Retina (tissue), 1 donor: ENCODE measurements at regions not wholly inside any gene's neighbourhood (a gene's known extent, or its start where the extent isn't known, plus 50 kb on each side); places are given as distances from the start of the nearest gene placed in this dataset.
"Not testable (repeated sequence)": the region's sequence is repeated elsewhere in the genome, so short reads cannot be mapped to it uniquely, and the experiment has no call there.

Experiments used
- DNase-seq: peaks from one replicate; pipeline ENCODE4 v3.0.0-alpha.2; 2016

DNA sequence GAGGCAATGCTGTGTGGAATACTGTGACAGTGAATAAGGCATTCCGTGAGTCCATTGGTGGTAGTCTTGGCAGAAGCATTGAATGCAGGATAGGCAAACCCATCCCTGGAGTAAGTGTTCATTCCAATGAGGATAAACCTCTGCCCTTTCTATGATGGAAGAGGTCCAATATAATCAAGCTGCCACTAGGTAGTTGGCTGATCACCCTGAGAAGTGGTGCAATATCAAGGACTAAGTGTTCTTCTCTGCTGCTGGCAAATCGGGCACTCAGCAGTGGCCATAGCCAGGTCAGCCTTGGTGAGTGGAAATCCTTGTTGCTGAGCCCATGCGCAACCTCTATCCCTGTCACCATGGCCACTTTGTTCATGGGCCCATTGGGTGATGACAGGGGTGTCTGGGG, 70.1 kb downstream of the FBXO4 start:
- no peak for DNase-seq

DNA sequence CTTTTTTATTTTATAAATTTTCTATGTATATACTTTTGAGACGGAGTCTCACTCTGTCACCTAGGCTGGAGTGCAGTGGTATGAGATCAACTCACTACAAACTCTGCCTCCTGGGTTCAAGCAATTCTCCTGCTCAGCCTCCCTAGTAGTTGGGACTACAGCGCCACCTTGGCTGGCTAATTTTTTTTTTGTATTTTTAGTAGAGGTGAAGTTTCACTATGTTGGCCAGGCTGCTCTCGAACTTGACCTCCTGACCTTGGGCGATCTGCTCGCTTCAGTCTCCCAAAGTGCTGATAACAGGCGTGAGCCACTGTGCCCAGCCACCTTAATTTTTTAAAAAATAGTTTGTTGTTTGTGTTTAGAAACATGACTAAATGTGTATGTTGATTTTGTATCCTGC, 76.6 kb downstream of the FBXO4 start:
- no peak for DNase-seq

DNA sequence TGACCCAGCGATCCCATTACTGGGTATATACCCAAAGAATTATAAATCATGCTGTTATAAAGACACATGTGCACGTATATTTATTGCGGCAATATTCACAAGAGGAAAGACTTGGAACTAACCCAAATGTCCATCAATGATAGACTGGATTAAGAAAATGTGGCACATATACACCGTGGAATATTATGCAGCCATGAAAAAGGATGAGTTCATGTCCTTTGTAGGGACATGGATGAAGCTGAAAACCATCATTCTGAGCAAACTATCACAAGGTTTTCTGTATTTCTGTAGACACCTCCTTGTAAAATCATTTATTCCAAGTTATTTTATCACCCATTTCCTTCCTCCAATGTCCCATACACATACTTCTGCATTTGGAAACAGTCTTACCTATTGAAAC, 78.8 kb downstream of the FBXO4 start:
- DNase-seq: not testable (repeated sequence)

DNA sequence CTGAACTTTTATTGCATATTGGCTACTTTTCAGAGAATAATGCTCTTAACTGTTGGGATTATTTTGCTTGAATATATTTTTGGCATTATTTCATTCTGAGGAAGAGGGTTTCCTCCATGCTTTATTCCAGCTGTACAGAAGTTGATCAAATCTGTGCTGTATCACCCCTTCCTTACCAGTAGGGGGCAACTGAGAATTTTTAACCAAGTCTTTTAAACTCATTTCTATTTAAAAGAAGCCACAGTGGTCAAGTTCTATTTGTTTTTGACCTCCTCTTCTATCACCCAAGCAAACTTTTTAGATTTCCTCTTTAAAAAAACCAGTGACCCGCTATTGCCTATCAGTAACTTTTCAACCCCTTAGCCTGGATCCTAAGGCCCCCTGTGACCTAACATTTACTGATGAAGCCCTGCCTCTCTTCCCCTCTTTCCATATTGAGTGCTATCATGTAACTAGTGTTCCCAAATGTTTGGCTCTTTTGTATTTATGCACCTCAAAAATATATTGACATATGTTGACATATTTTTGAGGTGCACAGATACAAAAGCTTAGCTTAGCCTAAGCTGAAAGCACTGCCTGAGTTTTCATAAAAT, 80.6 kb downstream of the FBXO4 start:
- DNase-seq: peak; percentile 6

DNA sequence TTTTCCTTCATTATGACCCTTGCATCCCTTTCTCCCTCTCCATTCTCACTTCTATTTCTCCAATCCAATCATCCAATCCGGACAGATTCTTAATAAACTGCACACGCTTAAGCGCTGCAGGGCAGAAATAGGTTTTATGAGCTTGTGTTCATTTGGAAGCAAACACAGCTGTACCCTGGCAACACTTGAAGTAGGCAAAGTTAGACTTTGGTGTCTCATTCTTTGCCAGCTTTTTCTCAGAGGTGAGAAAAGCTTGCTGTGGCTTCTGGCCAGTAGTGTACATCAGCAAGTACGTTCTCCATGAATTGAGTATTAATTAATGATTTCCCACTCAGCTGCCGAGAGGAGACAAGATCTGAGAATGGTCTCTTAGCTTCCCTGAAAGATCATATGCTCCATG, 88.5 kb downstream of the FBXO4 start:
- DNase-seq: no peak

DNA sequence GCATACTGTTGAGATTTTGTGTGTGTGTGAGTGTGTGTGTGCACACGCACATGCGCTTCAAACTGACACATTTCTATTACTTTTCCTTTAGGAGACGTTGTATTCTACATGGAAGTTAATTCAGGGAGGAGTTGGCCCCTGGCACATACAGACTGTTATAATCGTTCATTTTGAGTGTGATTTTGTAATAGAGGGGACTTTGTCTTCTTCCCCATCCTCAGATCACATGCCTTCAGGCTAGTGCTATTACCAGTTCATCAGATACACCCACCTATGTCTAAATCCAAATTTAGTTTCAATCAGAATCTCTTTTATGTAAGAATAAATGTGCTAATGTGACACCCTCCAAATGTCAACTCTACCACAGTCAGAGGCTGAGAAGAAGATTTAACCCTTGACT, 90.2 kb downstream of the FBXO4 start:
- DNase-seq: no peak

DNA sequence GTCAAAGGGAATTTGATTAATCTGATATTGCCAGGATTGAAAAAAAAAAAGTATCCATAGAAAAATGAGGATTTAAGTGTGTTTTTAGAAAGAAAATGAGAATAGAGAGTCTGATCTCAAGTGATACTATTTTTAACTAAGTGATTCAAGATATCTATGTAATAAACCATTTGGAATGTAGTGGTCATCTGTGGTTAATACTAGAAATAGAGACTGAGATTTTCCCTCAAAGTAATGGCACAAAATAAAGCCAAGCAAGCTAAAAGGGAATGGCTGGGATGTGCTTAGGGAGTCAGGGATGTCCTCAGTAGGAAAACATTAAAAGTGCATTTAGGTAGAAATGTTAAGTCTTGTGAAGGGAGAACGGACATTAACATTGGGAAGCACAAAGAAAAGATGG, 90.6 kb downstream of the FBXO4 start:
- no peak for DNase-seq

DNA sequence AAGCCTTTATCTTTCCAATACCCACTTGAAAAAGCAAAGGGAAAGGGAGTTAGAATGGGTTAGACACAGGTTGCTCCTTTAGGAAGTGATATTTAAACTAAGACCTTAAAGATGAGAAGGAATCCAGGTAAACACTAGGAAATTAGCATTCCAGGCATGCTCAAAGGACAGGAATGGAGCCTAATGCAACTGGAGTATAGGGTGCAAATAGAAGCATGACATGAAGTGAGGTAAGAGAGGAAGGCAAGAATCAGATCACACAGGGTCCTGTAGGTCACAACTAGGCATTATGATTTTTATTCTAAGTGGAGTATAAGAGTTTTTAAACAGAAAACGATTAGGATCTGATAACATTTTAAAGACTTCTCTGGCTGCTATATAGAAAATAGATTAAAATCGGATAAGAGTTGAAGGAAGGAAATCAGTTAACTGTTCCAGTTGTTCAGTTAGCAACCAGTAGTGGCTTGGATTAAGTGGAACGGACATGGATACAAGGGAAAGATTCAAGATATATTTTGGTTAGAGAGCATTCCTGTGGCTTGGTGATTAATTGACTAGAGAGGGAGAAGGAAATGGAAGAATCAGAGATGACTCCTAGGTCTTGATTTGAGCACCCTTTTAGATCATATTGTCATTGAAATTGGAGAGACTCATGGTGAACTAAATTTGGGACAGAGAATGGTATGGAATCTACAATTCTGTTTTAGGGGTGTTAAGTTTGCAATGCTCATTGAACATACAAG, 95.9 kb downstream of the FBXO4 start:
- no peak for DNase-seq

DNA sequence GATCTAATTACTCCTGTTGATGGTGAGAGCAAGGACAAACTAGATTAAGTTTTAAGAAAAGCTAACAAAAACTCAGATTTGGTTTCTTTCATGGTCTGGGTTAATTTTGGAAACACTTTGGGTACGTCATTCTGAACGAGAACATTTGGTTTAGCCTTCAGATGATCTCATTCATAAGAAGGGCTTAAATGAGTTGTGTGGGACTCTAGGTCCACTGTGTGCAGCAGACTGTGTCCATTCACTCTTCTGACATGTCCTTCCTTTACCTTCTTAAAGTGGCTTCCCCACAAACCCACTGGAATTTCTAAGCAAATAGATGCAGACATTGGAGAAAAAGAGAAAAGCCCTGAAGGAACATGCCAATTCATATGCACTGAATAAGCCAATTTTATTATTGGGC, 96.8 kb downstream of the FBXO4 start:
- DNase-seq: no peak

DNA sequence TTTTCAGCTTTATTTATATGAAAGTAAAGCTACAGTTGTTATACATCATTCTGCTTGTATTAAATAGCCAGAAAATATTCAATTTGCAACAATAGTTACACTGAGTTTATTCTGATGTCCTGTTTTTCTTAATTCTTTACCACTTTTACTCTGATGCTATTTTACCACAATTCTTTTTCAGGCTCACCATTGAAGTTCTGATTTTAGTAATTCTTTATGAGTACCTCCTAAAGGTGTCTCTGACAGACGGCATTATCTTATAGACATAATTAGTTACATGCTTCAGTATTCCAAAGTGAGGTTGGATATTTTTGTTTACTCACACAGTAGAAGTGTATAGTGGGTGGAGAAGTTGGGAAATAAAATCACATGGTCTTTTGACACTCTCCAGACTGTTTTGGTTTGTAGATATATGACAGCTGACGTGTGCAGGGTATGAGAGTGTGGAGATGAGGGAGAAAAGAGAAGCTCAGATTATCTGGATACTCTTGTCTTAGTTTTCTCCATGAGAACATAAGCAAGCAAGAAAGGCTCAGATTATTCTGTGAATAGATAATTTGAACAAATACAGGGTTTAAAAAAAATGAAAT, 97.4 kb downstream of the FBXO4 start:
- no peak for DNase-seq

DNA sequence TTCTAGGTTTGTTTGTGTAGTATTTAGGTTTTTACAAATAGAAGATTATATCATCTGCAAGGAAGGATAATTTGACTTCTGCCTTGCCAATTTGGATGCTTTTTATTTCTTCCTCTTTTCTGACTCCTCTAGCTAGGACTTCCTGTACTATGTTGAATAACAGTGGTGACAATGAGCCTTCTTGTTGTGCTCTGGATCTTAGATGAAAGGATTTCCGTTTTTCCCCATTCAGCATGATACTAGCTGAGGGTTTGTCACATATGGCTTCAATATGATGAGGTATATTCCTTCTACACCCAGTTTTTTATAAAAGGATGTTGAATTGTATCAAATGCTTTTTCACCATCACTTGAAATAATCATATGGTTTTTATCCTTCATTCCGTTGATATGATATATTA, 101.4 kb downstream of the FBXO4 start:
- DNase-seq: no peak

DNA sequence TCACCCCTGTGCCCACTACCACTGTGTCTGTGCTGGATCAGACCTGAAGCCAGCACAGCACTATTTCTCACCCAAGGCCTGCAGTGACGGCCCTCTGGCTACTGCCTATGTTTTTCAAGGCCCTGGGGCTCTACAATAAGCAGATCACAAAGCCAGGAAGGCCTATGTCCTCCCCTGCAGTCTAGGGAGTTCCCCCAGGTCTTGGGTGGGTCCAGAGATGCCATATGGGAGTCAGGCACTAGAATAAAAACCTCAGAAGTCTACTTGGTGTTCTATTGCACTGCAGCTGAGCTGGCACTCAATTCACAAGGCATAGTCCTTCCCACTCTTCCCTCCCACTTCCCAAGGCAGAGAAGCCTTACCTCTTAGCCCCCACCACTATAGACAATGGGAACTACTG, 107.1 kb downstream of the FBXO4 start:
- no peak for DNase-seq

DNA sequence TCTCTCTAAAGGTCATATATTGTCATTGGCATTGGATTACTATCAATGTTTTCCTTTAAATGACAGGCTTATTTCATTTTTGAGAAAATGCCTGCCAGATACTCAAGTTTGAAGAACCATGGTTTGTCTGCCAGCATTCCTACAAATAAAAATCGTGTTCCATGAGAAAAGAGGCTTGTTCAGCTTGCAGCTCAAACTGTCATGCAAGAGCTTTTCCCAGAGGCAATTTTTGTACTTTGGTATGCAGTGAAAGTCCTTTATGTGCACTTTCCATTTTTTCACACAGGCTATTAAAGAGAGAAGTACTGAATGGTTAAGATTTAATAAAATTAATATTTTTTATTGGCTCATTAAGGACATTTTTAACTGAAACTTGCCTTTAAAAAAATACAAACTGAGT, 110.4 kb downstream of the FBXO4 start:
- no peak for DNase-seq

DNA sequence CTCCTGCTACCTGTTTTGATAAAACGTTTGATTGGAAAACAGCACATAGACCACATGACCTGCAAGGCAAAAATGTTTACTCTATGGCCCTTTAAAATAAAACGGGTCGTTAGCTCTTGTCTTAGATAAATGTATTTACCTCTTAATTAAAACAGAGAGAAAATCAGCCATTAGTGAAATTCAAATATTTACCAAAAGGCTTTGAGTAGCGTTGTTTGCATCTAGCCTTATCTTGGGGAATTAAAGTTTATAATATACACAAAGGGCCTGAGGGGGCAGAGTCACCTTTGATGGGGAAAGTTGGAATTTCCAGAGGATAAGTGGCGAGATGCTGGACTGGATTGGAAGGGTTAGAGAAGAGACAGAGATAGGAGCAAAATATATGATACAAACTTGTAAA, 111.3 kb downstream of the FBXO4 start:
- DNase-seq: no peak

DNA sequence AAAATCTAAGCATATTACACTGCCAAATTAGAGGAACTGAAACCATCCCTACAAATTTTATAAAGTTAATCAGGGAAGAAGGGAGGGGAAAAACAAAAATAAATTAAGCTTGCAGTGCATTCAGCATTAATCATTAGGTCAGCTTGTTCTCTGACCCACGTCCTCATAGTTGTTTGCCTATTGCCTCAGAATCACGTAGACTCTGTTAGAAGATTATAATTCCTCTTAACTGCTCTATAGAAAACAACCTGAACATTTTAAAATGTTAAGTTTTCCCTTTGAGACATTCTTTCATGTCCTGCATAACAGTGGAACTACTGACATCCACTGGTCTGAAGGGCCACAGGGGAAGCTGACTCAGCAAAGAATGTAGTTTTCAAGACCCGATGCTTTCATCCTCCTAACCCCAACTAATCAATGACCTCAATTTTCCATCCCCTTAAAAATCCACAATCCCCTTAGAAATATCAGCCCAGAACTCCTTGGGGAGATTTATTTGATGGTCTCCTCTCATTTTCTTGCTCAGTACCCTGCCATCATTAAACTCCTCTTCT, 112.4 kb downstream of the FBXO4 start:
- DNase-seq: no peak

DNA sequence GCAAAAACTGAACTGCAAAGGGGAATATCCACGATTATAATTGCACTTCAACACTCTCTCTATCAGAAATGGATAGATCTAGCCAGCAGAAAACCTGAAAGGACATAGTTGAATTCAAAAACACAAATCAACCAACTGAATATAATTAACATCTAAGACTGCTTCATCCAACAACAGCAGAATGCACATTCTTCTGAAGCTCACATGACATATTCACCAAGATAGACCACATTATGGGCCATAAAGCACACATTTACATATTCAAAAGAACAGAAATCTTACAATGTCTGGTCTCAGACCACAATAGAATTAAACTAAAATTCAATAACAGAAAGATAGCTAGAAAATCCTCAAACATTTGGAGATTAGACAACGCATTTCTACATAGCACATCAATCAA, 118.3 kb downstream of the FBXO4 start:
- DNase-seq: no peak

DNA sequence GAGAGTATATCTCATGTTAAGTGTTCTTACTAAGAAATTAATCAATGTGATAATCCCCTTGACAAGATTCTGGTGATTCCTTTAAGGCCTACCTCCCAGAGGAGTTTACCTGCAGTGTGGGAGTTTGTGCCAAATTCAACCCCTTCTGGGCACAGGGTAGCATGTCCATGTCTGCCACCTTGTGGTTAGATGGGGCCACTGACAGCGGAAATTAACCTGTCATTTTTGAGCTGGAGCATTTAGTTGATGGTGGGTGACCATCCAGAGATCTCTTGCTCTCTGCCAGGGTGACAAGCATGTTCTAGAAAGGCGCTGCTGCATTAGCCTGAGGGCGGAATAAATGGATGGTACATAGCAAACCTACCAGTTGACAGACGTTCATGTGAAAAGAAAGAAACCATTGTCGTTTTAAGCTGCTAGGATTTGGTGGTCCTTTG, 132.2 kb downstream of the FBXO4 start:
- peak; percentile 49 for DNase-seq

DNA sequence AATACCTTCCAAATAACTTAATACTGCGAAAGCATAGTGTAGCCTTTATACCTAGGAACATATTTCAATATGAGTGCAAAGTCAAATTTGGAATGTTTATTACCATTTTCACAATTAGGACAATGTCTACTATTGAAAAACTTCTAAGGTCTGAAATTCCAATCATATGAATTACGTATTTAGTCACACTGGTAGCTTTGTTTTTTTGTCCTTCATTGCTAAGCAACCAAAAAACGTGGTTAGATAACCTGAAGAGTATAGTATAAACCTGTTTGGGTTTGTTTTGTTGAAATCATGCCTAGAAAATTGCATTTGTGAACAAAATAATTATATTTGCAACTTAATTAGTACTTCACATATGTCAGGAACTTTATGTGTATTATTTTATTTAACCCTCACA, 134.2 kb downstream of the FBXO4 start:
- no peak for DNase-seq

DNA sequence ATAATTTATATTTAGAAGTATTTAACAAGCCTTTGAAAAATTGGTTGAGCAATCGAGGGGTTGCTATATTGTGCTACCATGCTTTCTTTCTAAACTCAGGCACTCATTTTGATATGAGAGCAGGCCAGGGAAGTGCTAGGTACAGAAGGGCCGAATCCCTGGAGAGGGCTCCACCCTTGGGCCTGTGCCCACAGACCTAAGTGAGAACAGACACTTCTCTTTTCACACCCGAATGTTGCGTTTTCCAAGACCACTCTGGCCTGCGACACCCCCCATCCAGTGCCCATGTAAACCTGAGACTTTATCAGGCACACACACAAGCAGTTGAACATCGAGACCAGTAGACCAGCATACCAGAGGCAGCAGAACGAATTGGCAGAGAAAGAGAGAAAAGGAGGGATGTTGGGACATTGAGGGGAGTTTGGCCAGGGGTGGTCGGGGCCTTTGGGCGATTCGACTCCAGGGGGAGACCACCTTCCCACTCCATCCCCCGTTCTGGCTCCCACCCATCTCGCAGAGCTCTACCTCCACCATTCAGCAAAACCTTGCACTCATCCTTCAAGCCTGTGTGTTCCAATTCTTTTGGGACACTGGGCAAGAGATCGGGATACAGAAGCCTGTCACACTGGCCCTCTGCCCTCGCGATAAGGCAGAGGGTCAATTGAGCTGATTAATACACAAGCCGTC, 134.8 kb downstream of the FBXO4 start:
- DNase-seq: no peak

DNA sequence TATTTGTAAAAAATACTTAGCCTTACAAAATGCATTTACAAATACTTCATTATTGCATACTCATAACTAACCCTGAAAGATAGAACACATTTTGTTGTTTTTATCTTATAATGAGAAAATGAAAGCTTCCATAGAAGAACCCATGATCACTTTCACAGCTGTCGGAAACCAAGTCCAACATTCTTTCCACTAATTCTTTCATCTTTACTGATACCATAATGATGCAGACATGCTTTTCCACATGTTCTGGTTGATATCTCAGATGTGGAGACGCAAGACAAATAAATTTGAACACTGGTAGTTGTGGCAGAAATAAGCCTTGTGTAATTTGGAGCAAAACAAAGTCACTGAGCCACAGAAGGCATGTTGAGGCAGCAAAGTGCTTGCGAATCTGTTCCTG, 136.0 kb downstream of the FBXO4 start:
- DNase-seq: no peak

DNA sequence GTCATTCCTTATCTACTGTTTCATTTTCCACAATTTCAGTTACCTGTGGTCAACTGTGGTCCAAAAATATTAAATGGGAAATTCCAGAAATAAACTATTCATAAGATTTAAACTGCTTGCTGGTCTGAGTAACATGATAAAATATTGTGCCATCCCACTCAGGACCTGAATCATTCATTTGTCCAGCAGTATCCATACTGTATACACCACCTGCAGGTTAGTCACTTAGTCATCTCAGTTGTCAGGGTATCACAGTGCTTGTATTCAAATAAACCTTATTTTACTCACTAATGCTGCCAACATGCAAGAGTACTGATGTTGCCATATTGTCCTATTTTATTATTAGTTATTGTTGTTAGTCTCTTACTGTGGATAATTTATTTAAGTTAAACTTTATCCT, 139.7 kb downstream of the FBXO4 start:
- no peak for DNase-seq

DNA sequence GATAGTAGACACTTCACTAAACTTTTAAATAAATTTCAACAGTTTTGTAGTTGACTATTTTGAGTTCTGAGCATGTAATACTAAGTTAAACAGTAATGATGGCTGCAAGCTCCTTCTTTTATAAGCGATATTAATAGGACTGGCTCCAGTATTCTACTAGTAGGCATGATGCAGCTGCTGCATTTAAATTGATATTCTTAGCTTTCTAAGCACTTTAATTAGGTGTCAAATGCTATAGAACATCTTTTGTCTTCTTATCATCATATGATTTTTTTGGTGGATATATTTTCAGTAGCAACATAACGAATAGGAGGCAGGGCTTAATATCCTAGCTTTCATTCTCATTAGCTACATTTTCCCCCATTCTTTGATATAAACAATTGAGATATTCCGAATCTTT, 141.1 kb downstream of the FBXO4 start:
- no peak for DNase-seq

DNA sequence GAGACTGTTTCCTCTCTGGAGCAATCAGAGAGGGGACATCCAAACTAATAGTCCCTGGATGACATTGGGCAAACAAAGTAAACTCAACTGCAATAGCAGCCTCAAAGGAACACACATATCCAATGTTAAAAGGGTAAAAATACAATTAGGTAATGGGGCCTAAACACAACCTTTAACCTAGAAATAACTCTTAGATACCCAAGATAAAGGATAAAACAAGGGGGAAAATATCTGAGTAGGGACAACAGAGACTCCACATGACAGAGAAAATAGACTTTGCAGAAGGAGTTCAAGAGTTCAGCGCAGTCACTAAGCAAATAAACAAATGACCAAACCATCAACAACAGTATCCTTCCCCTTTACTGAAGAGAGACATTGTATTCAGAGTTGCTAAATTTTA, 149.3 kb downstream of the FBXO4 start:
- DNase-seq: no peak

DNA sequence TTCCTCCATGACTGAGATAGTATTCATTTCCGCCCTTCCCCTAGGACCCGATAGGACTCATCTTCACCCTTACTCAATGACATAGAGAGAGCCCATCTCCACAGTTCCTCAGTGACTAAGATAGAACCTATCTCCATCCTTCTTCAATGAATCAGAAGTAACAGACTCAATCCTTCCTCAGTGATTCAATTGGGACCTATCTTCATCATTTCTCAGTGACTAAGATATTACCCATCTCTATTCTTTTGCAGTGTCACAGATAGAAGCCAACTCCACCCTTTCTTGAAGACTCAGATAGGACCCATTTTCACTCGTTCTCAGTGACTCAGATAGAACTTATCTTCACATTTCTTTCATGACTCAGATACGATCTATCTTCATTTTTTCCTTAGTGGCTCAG, 164.6 kb downstream of the FBXO4 start:
- no peak for DNase-seq
